ENCODE measurements at regions not wholly inside any gene's neighbourhood (a gene's known extent, or its start where the extent isn't known, plus 50 kb on each side); places are given as distances from the start of the nearest gene placed in this dataset.

DNA sequence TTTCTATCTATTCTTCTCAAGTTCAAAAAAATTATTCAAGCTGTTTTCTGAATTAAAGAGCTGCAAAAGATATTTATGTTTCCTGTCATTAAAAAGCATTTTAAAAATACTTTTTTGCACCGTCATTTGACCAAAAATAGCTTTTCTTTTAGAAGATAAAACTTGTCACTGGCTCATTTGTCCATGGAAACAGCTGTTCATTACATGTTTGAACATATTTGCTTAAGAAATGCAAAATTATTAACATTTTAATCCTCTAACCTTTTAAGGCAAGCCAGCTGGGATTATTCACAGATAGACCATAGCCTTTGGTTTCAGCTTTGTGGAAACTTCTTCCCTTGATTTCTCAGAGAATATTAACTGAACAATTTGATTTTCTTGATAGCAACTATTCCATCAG lies 393.9 kb downstream of the TUSC1 start:
- Mint-ChIP-seq H3K27ac (no peak overlapping the region), H3K9me3 (peaks cover 5% of the 10 kb centered on the region), H3K36me3 (ENCODE audit: low read depth) (no peaks in the 10 kb centered on the region), H3K27me3 (no peaks in the 10 kb centered on the region), H3K4me1 (no peaks in the 10 kb centered on the region), H3K4me3 (no peak overlapping the region)
- ATAC-seq (no peak), DNase-seq (no peak)

- no peak overlapping the region for H3K4me3 Mint-ChIP-seq
- no peaks in the 10 kb centered on the region for H3K9me3 Mint-ChIP-seq
- ATAC-seq (no peak), DNase-seq (no peak)
- H3K27me3 Mint-ChIP-seq, result no peaks in the 10 kb centered on the region
- no peak overlapping the region for H3K27ac Mint-ChIP-seq
- H3K36me3 Mint-ChIP-seq (ENCODE audit: low read depth), result no peaks in the 10 kb centered on the region
- H3K4me1 Mint-ChIP-seq, result no peaks in the 10 kb centered on the region
These were observed 395.3 kb downstream of the TUSC1 start for GRCh38 chr9:25282946-25283345.

DNA sequence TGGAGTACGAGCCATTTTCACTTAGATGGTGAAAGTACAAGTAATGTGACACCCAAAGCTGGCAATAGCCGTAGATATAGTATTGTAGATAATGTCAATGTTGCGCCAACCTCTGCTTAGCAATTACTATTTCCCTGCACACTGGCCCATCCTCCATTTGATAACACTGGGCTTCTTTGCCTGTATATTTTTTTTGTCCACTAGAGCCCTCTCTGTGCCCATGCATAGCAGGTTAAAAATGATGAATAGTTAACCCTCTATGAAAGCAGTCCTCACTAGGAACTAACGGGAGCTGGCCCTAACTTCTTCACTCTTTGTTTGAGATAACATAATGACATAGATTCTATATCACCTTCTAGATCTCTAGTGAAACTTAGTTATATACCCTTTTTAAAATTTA lies 416.8 kb downstream of the TUSC1 start:
- Mint-ChIP-seq H3K4me1 (no peaks in the 10 kb centered on the region), H3K9me3 (peaks cover 17% of the 10 kb centered on the region), H3K27ac (no peak overlapping the region), H3K4me3 (no peak overlapping the region), H3K27me3 (no peaks in the 10 kb centered on the region), H3K36me3 (ENCODE audit: low read depth) (no peaks in the 10 kb centered on the region)
- DNase-seq, result no peak
- no peak for ATAC-seq

- Mint-ChIP-seq H3K36me3 (ENCODE audit: low read depth) (no peaks in the 10 kb centered on the region), H3K27ac (no peak overlapping the region), H3K9me3 (peaks cover 15% of the 10 kb centered on the region), H3K4me3 (no peak overlapping the region), H3K27me3 (no peaks in the 10 kb centered on the region), H3K4me1 (no peaks in the 10 kb centered on the region)
- ATAC-seq, result no peak
- no peak for DNase-seq
These were observed 418.2 kb downstream of the TUSC1 start for GRCh38 chr9:25260046-25260445.

DNA sequence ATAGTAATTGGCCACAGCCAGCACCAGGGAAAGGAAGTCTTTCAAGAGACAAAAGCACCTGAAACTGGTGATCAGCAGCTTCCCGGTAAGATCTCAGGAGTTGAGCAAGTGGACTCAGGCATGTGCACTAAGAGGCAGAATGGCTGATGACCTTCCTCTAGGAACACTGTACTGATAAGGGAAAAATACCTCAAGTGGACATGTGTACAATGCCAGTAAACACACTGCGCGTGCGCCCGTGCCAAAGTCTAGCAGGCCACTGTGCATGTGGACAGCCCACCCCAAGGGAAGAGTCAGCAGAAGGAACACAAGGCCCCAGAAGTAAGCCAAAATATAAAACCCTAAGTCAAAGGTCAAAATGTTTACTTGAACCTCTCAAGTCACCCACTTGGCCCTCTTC lies 423.0 kb downstream of the TUSC1 start:
- no peaks in the 10 kb centered on the region for H3K36me3 Mint-ChIP-seq (ENCODE audit: low read depth)
- DNase-seq (no peak), ATAC-seq (no peak)
- no peaks in the 10 kb centered on the region for H3K4me1 Mint-ChIP-seq
- no peak overlapping the region for H3K27ac Mint-ChIP-seq
- H3K9me3 Mint-ChIP-seq, result peaks cover 9% of the 10 kb centered on the region
- H3K4me3 Mint-ChIP-seq, result no peak overlapping the region
- no peaks in the 10 kb centered on the region for H3K27me3 Mint-ChIP-seq

- DNase-seq (no peak), ATAC-seq (no peak)
- no peaks in the 10 kb centered on the region for H3K36me3 Mint-ChIP-seq (ENCODE audit: low read depth)
- H3K27me3 Mint-ChIP-seq, result no peaks in the 10 kb centered on the region
- H3K27ac Mint-ChIP-seq, result no peak overlapping the region
- no peak overlapping the region for H3K4me3 Mint-ChIP-seq
- peaks cover 14% of the 10 kb centered on the region for H3K9me3 Mint-ChIP-seq
- no peaks in the 10 kb centered on the region for H3K4me1 Mint-ChIP-seq
These were observed 424.2 kb downstream of the TUSC1 start for GRCh38 chr9:25254051-25254450.

DNA sequence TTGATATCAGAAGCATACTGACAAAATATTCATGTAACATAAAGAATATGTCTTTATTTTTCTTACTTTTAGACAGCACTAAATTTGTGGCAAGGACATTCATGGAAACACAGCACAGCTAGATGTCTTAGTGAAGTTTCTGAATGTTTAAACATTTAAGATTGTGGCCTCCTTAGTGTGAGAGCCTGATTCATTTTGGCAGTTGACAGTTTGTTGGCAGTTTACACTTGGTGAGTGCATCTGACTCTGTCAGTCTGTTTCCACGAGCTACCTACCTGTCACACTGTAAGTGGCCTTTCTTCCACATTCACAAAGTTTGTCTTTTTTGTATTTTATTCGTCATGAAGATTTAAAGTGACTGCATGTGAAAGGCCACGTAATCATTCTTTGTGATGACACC lies 436.8 kb downstream of the TUSC1 start:
- Mint-ChIP-seq H3K27ac (no peak overlapping the region), H3K4me1 (no peaks in the 10 kb centered on the region), H3K27me3 (no peaks in the 10 kb centered on the region), H3K4me3 (no peak overlapping the region), H3K9me3 (peaks cover 22% of the 10 kb centered on the region), H3K36me3 (ENCODE audit: low read depth) (peaks cover 2% of the 10 kb centered on the region)
- ATAC-seq (no peak), DNase-seq (no peak)

DNA sequence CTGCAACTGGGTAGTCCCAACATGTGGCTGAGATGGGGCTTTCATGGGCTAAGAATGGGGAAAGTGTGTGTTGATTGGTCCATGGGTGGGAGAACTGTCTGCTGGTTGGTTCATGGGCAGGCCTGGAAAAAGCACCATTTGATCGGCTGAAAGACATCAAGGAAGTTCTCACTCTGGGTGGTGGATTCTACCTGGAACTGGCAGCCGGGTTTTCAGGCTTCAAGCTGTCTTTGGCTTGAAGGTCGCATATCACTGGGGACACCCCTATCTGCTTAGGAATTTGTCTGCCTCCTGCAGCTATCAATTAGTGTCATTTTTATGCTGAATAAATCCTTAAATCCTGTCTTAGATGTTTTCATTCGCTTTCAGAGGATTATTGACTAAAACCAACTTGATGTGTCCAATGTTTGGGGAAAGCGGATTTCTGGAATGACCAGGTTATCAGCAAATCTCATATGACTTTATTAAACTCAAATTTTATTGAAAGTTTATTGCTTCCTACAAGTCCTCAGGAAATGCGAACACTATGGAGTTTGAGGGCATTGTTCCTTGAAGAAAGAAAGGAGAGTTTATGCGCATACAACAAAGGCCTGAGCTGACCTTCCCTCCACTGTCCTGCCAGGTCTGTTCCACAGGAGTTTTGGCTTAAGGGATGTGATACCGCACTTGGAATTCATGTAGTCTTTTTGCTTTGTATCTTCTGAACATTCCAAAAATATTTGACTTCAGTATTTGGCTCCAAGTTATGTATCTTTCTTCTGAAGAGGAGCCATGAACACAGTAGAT lies 451.1 kb downstream of the TUSC1 start:
- H3K27me3 Mint-ChIP-seq, result no peaks in the 10 kb centered on the region
- ATAC-seq, result no peak
- H3K36me3 Mint-ChIP-seq (ENCODE audit: low read depth), result no peaks in the 10 kb centered on the region
- no peaks in the 10 kb centered on the region for H3K4me1 Mint-ChIP-seq
- no peak overlapping the region for H3K4me3 Mint-ChIP-seq
- no peak overlapping the region for H3K27ac Mint-ChIP-seq
- DNase-seq, result no peak
- H3K9me3 Mint-ChIP-seq, result peaks cover 17% of the 10 kb centered on the region

DNA sequence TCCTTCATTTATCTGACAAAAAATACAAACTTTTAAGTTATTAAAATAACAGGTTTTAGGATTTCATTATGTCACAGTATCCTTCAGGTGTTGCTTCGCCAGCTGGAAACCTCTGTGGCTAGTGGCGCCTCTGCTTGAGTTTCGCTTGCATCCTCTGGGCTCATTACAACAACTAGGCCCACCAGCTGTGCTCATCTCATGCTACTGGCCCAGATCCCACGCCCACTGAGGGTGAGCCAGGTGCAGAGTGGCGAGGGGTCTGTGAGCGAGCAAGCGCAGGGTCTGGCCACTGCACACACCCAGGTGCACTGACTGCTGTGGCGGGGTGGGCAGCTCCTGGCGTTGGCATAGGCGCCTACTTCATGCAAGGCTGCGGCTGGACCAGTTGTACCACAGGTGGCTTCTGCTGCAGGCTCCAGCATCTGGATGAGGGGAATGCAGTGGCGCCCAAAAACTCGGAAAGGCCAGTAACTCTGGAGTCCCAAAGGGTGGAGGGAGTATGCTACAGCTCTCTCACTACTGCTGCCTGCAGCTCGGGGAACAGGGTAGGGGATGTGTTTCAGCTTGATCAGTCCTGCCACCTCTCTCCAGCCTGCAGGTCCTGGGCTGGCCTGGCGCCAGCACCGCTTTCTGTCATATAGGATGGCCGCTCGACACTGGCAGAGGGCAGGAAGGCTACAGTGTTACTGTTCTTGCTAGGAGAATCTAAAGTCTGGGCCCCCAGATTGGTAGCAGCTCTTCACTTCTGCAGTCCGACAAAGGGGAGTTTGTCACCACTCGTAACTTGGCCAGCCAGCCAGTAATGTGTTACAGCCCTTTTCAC lies 452.1 kb downstream of the TUSC1 start:
- Mint-ChIP-seq H3K27ac (no peak overlapping the region), H3K4me3 (no peak overlapping the region), H3K9me3 (peaks cover 15% of the 10 kb centered on the region), H3K36me3 (ENCODE audit: low read depth) (no peaks in the 10 kb centered on the region), H3K4me1 (no peaks in the 10 kb centered on the region), H3K27me3 (no peaks in the 10 kb centered on the region)
- ATAC-seq, result no peak
- no peak for DNase-seq

DNA sequence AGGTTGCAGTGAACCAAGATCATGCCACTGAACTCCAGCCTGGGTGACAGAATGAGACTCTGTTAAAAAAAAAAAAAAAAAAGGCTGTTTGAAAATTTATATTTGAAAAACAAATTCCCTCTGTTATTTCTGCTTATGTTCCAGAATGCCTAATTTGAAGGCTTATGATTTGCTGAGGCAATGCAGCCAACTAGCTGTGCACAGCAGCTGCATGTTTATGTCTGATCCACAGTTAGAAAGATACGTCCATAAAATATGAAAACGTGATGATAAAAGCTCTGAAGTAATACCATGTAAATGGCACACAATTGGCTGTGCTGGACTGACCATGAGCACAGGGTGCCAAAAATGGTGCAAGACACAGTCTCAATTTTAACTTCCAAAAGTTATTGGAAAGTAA lies 453.2 kb downstream of the TUSC1 start:
- no peak for ATAC-seq
- Mint-ChIP-seq H3K36me3 (ENCODE audit: low read depth) (no peaks in the 10 kb centered on the region), H3K9me3 (peaks cover 6% of the 10 kb centered on the region), H3K4me1 (no peaks in the 10 kb centered on the region), H3K27me3 (no peaks in the 10 kb centered on the region), H3K27ac (no peak overlapping the region), H3K4me3 (no peak overlapping the region)
- DNase-seq, result no peak

GRCh38 chr9:25224309-25224708 lies 453.9 kb downstream of the TUSC1 start:
- Mint-ChIP-seq H3K9me3 (peaks cover 6% of the 10 kb centered on the region), H3K4me3 (no peak overlapping the region), H3K4me1 (no peaks in the 10 kb centered on the region), H3K27ac (no peak overlapping the region), H3K27me3 (no peaks in the 10 kb centered on the region), H3K36me3 (ENCODE audit: low read depth) (no peaks in the 10 kb centered on the region)
- ATAC-seq (no peak), DNase-seq (no peak)

DNA sequence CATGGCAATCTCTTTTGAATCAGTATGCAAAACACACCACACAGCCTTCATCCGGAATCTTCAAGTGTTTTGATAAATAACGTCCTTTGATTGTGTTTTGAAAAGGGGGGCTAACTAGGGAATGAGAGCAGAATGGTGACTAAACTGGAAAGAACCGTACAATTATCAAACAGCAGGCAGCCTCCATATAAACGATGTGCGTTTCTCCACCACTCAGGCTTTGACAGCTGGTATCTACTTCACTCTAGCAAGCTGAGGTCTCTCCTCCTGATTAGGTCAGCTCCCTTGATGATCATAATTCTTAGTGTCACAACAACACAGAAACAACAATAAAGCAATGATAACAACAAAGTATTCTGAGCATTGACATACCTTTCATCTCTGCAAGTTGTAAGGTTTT lies 465.9 kb downstream of the TUSC1 start:
- Mint-ChIP-seq H3K9me3 (peaks cover 14% of the 10 kb centered on the region), H3K36me3 (ENCODE audit: low read depth) (no peaks in the 10 kb centered on the region), H3K27me3 (no peaks in the 10 kb centered on the region), H3K4me1 (no peaks in the 10 kb centered on the region), H3K4me3 (no peak overlapping the region), H3K27ac (no peak overlapping the region)
- ATAC-seq, result no peak
- no peak for DNase-seq

- H3K4me1 Mint-ChIP-seq, result no peaks in the 10 kb centered on the region
- no peak for ATAC-seq
- no peak overlapping the region for H3K27ac Mint-ChIP-seq
- no peak overlapping the region for H3K4me3 Mint-ChIP-seq
- no peaks in the 10 kb centered on the region for H3K27me3 Mint-ChIP-seq
- no peak for DNase-seq
- no peaks in the 10 kb centered on the region for H3K36me3 Mint-ChIP-seq (ENCODE audit: low read depth)
- peaks cover 29% of the 10 kb centered on the region for H3K9me3 Mint-ChIP-seq
These were observed 470.6 kb downstream of the TUSC1 start for GRCh38 chr9:25207402-25208195.

GRCh38 chr9:25206027-25206426 lies 472.2 kb downstream of the TUSC1 start:
- Mint-ChIP-seq H3K9me3 (peaks cover 29% of the 10 kb centered on the region), H3K27ac (no peak overlapping the region), H3K4me3 (no peak overlapping the region), H3K27me3 (no peaks in the 10 kb centered on the region), H3K4me1 (no peaks in the 10 kb centered on the region), H3K36me3 (ENCODE audit: low read depth) (no peaks in the 10 kb centered on the region)
- DNase-seq, result no peak
- ATAC-seq, result no peak

DNA sequence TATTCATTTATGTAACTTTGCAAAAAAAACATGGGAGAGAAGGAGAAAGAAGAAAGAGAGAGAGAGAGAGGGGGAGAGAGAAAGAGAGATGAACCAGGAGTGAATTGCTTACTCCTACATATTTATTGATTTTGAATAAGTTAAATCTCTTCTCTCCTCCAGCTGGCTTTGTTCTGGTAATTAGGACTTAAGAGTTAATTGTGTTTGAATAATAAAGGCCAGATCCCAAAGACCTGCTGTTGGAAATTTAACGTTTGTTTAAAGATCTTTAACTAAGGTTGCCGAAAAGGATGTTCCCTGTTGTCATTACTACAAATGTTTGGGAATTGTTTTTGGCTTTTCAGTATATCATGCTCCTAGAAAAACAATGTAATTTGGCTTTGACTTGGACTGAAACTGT lies 473.0 kb downstream of the TUSC1 start:
- no peak for DNase-seq
- Mint-ChIP-seq H3K27ac (no peak overlapping the region), H3K4me1 (no peaks in the 10 kb centered on the region), H3K9me3 (peaks cover 32% of the 10 kb centered on the region), H3K27me3 (no peaks in the 10 kb centered on the region), H3K36me3 (ENCODE audit: low read depth) (no peaks in the 10 kb centered on the region), H3K4me3 (no peak overlapping the region)
- ATAC-seq, result no peak
